Hepatocyte (in vitro differentiated cells): ENCODE measurements at regions not wholly inside any gene's neighbourhood (a gene's known extent, or its start where the extent isn't known, plus 50 kb on each side); places are given as distances from the start of the nearest gene placed in this dataset.

Experiments used
- CTCF ChIP-seq: fragments of 200-600 bp; sonication (generic); IDR thresholded peaks from 2 replicates; pipeline ENCODE4 v1.5.1; 2016; ENCODE audit warnings: antibody characterized with exemption, mild to moderate bottlenecking; ENCODE audit not compliant: poor library complexity
- EZH2 ChIP-seq: fragments of 200-600 bp; sonication (generic); IDR thresholded peaks from 2 replicates; pipeline ENCODE4 v1.6.1; 2016; ENCODE audit warnings: antibody characterized with exemption, mild to moderate bottlenecking, borderline replicate concordance
- EZH2phosphoT487 ChIP-seq: fragments of 200-600 bp; sonication (generic); IDR thresholded peaks from one replicate; pipeline ENCODE4 v1.6.1; 2018; ENCODE audit warnings: antibody characterized with exemption, mild to moderate bottlenecking, low read depth, moderate library complexity; ENCODE audit not compliant: unreplicated experiment, severe bottlenecking

GRCh38 chr5:53263151-53263550 lies 153.6 kb upstream of the MOCS2 start:
- TF ChIP-seq CTCF (no peak), EZH2phosphoT487 (no peak), EZH2 (no peak)
